ENCODE measurements at regions not wholly inside any gene's neighbourhood (a gene's known extent, or its start where the extent isn't known, plus 50 kb on each side); places are given as distances from the start of the nearest gene placed in this dataset.

DNA sequence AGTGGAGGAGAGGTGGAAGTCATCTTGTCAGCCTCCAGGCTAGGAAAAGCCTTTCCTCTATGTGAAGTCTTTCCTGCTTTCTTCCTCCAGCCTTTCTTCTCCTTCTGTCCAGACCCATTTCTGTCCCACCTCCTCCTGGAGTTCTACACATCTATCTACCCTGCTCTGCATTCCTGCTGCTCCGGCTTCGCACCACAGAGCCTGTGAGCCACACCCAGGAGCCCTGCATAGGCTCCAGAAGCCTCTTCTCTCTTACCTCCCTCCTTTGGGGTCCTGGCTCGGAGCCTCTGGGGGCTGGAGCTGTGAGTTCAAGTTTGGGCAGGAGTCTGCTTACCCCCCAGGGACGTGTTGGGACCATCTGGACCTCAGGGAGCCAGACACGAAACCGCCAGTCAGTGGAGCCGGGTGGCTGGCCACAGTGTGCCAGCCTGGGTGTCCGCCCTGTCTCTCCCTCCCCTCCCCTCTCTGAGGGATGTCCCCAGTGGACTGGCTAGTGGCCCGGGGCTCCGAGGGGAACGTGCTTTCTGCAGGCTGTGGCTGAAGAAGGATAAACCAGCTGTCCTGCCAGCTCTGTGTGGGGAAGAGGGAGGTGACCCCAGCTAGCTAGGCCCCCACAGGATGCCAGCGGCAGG, 99.2 kb downstream of the VEGFA start:
- DNase-seq: no peak

- no peak for DNase-seq
Observed at GRCh38 chr6:43868467-43868866, 98.5 kb downstream of the VEGFA start.

DNA sequence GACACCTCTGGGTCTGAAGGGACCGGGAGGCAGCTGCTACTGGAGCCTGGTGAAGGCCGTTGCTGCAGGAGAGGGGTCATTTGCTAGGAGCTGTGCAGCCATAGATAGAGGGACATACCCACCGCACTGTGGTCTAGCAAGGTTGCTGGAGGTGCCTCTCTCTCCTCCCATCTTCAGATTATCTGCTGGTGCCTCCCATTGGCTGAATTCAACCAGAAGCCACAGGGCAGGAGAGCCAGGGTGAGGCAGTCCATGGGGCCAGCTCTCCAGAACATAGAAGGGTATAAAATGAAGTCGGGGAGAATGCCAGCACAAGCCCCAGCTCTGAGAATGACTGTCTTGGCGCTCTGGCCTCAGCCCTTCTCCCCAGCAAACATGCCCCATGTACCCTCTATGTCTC, 98.0 kb downstream of the VEGFA start:
- DNase-seq: no peak

- no peak for DNase-seq
Observed at GRCh38 chr6:43867246-43867645, 97.2 kb downstream of the VEGFA start.

GRCh38 chr6:43865932-43866645, 96.1 kb downstream of the VEGFA start:
- DNase-seq: no peak

- no peak for DNase-seq
Observed at GRCh38 chr6:43865086-43865485, 95.1 kb downstream of the VEGFA start.

GRCh38 chr6:43862925-43863324, 92.9 kb downstream of the VEGFA start:
- DNase-seq: no peak

DNA sequence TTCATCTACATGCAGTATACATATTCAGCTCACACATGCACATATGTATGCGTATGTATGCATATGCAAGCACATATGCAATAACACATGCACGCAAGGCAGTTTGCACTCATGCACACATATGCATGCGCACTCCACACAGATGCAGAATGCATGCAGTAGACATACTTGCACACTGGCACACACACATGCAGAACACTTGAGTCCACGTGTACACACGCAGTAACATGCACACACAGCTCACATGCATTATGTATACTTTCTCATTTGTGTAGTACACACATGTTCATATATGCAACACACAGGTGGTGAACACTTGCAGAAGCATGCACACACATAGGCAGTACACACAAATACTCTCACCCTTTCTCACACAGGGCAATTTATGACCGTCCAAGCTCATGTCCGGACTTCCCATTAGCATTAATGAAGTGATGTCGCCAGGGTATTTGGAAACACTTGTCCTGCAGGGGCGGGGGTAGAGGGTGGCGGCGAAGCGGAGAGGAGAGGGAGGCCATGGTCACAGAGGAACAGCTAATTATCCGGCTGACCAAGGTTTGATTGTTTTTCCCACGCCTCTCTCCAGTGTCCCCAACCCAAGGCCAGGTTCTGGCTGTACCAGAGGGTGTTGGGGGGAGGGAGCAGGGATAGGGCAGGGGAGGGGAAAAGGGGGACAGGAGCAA, 91.3 kb downstream of the VEGFA start:
- no peak for DNase-seq

GRCh38 chr6:43860285-43860684, 90.3 kb downstream of the VEGFA start:
- DNase-seq: no peak

DNA sequence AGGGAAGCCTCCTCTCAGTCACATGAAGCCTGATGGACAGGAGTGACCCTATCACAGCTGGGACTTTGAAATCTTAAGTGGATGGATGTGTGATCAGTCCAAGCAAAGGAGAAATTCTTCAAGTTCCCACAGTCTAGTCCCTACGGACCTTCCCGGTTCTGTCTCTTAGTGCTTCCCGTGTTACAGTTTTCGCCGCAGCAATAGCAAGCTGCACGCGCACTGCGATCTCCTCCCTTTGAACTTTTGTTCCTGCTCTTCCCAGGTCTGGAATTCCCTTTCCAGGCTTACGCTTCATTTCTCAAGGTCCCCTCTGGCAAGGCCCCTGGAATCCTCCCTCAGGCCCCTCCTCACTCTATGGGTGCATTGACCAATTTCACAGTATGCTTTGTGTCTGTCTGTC, 89.2 kb downstream of the VEGFA start:
- no peak for DNase-seq

DNA sequence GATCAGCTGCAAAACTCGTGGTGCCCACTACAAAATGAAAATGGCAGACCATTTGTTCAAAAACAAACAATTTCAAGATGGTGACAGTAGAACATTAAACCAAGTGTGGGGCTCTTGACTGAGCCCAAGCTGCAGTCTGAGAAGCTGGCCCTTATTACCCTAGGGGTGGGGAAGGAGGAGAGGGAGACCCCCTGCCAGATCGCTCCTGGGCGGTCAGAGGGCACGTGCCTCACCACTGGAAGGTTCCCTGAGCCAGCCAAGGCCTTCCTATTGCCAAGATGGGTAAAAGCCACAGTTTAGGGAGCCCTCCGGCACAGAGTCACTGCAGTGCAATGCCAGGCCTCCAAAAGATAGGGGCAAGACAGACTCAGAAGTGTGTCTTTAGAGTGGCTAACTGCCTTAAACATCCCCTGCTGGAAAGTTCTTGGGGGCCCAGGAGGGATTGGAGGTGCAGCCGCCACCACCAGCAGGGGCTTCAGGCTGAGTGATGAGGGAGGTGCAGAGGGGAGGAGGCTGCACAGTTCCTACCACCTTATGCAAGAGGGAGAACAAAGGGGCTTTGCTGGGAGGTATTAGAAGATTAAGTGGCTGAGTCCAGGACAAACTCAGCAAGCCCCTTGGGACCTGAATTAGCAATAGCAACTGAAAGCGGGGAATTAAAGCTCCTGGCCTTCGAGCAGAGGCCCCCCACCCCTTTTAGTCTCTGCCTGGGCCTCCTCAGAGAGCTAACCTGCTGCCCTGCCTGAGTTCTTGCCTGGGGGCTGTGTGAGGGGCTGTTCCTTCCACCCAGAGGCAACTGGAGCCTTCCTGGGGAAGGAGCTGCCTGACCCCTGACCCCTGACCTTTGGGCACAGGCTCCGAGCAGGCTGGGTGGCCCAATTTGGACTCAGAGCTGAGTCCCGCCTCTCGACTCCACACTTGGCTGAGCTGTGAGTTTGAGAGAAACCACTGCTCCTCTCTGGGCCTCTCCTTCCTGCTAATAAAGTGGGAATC, 88.4 kb downstream of the VEGFA start:
- DNase-seq: no peak

GRCh38 chr6:43856005-43856765, 86.2 kb downstream of the VEGFA start:
- no peak for DNase-seq

DNA sequence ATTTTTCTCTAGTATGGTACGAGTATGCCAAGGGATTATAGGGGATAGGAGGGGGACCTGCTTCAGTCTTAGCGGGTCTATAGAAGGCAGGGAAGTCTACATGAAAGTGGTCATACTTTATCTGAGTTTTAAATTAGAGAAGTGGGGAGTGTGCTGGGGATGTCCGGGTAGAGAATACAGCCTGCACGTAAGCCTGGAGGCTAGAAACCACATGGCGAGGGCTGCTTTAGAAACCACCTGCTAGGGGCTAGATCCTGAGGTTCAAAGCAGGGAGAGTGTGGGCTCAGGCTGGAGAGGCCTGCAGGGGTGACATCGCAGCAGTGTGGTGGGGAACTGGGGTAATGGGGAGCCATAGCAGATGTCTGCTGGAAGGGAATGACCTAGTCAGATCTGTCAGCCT, 85.2 kb downstream of the VEGFA start:
- DNase-seq: no peak

- no peak for DNase-seq
Observed at GRCh38 chr6:43853066-43853650, 83.1 kb downstream of the VEGFA start.

DNA sequence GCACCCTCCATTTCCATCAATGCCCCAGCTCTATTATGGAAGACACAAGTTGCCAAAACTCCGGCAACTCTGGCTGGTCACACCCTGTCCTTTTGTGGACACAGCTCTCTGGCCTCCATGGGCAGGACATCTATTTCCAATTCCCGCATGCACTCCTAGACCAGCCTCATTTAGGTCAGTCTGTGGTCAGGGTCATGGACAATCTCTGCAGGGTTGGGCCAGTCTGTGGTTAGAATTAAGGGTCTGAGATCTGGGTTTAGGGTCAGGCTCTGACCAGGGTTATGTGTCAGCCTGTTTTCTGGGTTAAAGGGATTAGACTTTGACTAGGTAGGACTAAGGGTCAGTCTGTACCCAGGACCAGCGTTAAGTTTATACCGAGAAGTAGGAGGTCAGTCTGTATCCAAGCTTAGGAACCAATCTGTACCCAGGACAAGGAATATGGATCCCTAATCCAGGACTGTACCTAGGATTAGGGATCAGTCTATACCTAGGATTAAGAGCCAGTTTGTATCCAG, 82.4 kb downstream of the VEGFA start:
- no peak for DNase-seq

GRCh38 chr6:43851204-43851865, 81.3 kb downstream of the VEGFA start:
- no peak for DNase-seq

- no peak for DNase-seq
Observed at GRCh38 chr6:43850314-43851203, 80.5 kb downstream of the VEGFA start.

DNA sequence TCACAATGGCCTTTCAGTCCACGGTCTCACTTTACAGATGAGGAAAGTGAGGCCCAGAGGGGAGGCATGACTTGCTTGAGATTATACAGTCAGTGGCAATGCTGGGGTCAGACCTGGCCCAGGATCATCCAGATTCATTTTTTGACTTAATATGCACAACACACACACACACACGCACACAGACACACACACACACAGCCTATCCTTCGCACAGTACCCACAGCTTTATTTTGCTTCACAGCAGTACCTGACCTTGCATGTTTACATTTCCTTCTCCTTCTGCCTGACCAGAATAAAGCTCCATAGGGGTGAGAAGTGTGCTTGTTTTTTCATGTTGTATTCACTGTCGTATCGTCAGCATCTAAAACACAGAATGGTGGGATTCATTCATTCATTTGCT, 79.8 kb downstream of the VEGFA start:
- no peak for DNase-seq

DNA sequence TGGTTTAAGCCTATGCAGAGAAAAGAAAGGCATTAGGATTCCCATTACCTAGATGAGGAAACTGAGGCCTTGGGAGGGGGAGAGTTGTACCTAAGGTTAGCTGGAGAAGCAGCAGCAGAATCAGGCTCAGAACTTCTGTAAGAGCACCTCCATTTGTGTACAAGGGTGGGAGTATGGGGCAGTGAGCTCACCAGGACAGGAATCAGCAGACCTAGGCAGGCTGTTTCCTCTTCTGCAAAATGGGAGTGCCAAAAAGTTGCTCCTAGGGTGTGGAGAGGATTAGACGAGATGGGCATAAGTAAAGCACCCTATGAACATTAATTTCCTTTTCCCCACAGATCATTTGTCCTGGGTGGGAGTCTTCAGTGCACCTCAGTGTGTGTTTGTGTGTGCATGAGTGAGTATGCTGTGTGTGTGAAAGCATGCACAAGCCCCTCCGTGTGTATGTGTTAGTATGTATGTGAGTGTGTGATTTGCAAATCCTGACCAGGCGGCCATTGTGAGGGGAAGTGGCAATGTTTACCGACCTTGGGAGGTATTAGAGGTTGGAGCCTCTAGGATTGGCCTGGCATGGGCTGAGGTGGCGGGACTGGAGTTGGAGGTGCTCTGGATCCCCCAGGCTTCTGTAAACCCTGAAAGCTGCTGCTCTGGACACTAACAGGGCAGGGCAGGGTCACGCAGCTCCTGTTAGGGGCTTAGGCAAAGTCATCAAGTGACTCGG, 78.8 kb downstream of the VEGFA start:
- no peak for DNase-seq

Measured in occipital lobe (tissue), 1 donor.